ENCODE measurements at regions not wholly inside any gene's neighbourhood (a gene's known extent, or its start where the extent isn't known, plus 50 kb on each side); places are given as distances from the start of the nearest gene placed in this dataset.

- Histone ChIP-seq H3K27me3 (ENCODE audit: control insufficient read depth, insufficient read depth, low read length) (no peaks in the 10 kb centered on the region), H3K4me3 (ENCODE audit: low read depth, low read length) (no peak overlapping the region), H3K36me3 (ENCODE audit: control insufficient read depth, insufficient read depth, low read length) (no peaks in the 10 kb centered on the region)
- TF ChIP-seq CTCF (IDR thresholded peaks at IDR 0.05; ENCODE audit: insufficient read depth, low read depth, low read length) = no peak
- ChIA-PET POLR2A (interaction anchor here (0.6 to 1.4 kb wide), 7 partner anchors 9 to 176 kb away, joined by 3 to 13 read pairs (median 5); no protein-coding TSS in a partner anchor), CTCF (interaction anchor here (1.2 to 8.9 kb wide), 4 partner anchors 29 to 416 kb away, joined by 3 to 149 read pairs (median 12); no protein-coding TSS in a partner anchor)
- peak; percentile 92 for DNase-seq (ENCODE audit: low read depth)
Observed at GRCh38 chr2:37829202-37829601, 95.9 kb upstream of the RMDN2 start.

GRCh38 chr2:37829616-37830395, 95.3 kb upstream of the RMDN2 start:
- DNase-seq (ENCODE audit: low read depth) = no peak
- ChIA-PET POLR2A (no interaction called here), CTCF (interaction anchor here (1.6 to 8.9 kb wide), 3 partner anchors 30 to 417 kb away, joined by 4 to 149 read pairs (median 21); no protein-coding TSS in a partner anchor)
- H3K4me3 ChIP-seq (ENCODE audit: low read depth, low read length) = no peak overlapping the region
- H3K36me3 ChIP-seq (ENCODE audit: control insufficient read depth, insufficient read depth, low read length) = no peaks in the 10 kb centered on the region
- TF ChIP-seq CTCF (IDR thresholded peaks at IDR 0.05; ENCODE audit: insufficient read depth, low read depth, low read length) = no peak
- no peaks in the 10 kb centered on the region for H3K27me3 ChIP-seq (ENCODE audit: control insufficient read depth, insufficient read depth, low read length)

- POLR2A ChIA-PET = no interaction called here
- CTCF ChIA-PET = interaction anchor here (0.9 to 8.9 kb wide), 3 partner anchors 47 to 433 kb away, joined by 3 to 149 read pairs (median 32); no protein-coding TSS in a partner anchor
- Histone ChIP-seq H3K27me3 (ENCODE audit: control insufficient read depth, insufficient read depth, low read length) (no peaks in the 10 kb centered on the region), H3K36me3 (ENCODE audit: control insufficient read depth, insufficient read depth, low read length) (no peaks in the 10 kb centered on the region), H3K4me3 (ENCODE audit: low read depth, low read length) (no peak overlapping the region)
- no peak for TF ChIP-seq CTCF (IDR thresholded peaks at IDR 0.05; ENCODE audit: insufficient read depth, low read depth, low read length)
- no peak for DNase-seq (ENCODE audit: low read depth)
Observed at GRCh38 chr2:37830636-37831035, 94.5 kb upstream of the RMDN2 start.

GRCh38 chr2:37831081-37831780, 93.9 kb upstream of the RMDN2 start:
- POLR2A ChIA-PET = no interaction called here
- H3K36me3 ChIP-seq (ENCODE audit: control insufficient read depth, insufficient read depth, low read length) = no peaks in the 10 kb centered on the region

More at GRCh38 chr2:37831081-37831780, 93.9 kb upstream of the RMDN2 start:
- Histone ChIP-seq H3K4me3 (ENCODE audit: low read depth, low read length) (no peak overlapping the region), H3K27me3 (ENCODE audit: control insufficient read depth, insufficient read depth, low read length) (no peaks in the 10 kb centered on the region)
- no peak for TF ChIP-seq CTCF (IDR thresholded peaks at IDR 0.05; ENCODE audit: insufficient read depth, low read depth, low read length)
- DNase-seq (ENCODE audit: low read depth) = no peak
- CTCF ChIA-PET = interaction anchor here (0.9 to 8.9 kb wide), 5 partner anchors 46 to 433 kb away, joined by 3 to 149 read pairs (median 9); no protein-coding TSS in a partner anchor

All from BJ (cell line).